NCI-H82 (cell line): ENCODE measurements at regions not wholly inside any gene's neighbourhood (a gene's known extent, or its start where the extent isn't known, plus 50 kb on each side); places are given as distances from the start of the nearest gene placed in this dataset.

Experiments used
- DNase-seq: peaks from one replicate; lab custom pipeline; 2025; lab: John Stamatoyannopoulos, UW

GRCh38 chr9:13896922-13897835 lies 416.8 kb downstream of the NFIB start:
- no peak for DNase-seq

DNA sequence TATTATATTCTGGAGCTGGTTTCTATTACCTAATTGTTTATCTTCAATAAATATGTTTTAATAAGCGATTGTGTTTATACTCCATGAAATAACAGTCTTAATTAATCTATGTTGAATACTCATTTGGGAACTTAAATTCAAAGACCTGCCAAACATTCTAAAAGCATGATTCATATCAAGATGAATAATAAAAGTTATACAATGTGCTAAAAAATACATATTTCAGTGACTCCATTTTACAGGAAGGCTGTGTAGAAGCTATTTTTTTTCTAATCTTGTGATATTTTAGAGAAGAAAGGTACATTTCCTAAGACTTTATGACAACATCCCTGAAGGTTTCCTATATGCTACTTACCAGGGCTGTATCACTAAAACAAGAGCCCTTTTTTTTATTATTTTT lies 417.9 kb downstream of the NFIB start:
- DNase-seq, result no peak

DNA sequence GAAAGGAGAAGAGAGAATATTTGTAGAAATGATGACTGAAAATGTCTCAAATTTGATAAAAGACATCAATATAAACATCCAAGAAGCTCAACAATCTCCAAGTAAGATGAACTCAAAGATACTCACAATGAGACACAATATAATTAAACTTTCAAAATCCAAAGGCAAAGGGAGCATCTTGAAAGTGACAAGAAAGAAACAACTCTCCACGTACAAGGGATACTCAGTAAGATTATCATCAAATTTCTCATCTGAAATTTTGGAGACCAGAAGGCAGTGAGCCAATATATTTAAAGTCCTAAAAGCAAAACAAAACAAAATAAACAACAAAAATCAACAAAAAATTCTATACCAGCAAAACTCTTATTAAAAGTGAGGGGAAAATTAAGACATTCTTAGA lies 428.7 kb downstream of the NFIB start:
- no peak for DNase-seq

DNA sequence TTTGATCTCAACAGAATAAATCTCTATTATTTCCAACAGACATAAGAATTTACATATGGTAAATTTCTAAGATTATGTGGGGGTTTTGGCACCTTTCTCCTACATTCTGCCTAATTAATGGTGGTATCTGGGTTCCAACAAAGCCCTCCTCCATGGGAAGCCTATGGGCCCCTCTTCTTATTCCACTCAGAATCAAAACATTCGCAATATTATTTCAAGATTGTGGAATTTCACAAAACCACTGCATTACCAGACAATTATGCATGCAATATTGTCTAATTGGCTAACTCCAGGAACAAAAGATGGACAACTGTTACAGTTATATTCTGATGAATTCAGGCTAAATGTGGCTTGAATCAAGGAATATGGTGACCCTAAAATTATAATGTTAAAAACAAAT lies 434.0 kb downstream of the NFIB start:
- no peak for DNase-seq

GRCh38 chr9:13879011-13879410 lies 434.9 kb downstream of the NFIB start:
- DNase-seq, result no peak

GRCh38 chr9:13878241-13878711 lies 435.7 kb downstream of the NFIB start:
- DNase-seq, result no peak

DNA sequence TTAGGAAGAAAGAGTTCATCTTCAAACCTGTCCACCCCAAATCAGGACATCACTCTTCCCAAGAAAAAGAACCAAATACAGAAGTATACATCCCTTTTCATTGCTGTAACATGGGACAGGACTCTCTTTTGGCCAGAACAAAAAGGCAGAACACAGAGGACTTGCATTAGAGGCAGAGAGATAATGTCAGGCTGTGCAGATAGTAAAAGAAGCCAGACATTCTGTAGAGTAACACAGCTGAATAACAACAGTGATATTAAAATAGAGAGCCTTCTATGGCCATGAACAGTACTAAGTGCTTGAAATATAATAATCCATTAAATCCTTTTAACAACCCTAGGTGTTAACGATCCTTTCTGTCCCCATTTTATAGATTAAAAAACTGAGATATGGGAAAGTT lies 437.2 kb downstream of the NFIB start:
- DNase-seq, result no peak

- DNase-seq, result no peak
Measured at GRCh38 chr9:13873203-13873602, 440.7 kb downstream of the NFIB start.

GRCh38 chr9:13868336-13868735 lies 445.6 kb downstream of the NFIB start:
- DNase-seq, result no peak

GRCh38 chr9:13865869-13866268 lies 448.1 kb downstream of the NFIB start:
- DNase-seq, result no peak

DNA sequence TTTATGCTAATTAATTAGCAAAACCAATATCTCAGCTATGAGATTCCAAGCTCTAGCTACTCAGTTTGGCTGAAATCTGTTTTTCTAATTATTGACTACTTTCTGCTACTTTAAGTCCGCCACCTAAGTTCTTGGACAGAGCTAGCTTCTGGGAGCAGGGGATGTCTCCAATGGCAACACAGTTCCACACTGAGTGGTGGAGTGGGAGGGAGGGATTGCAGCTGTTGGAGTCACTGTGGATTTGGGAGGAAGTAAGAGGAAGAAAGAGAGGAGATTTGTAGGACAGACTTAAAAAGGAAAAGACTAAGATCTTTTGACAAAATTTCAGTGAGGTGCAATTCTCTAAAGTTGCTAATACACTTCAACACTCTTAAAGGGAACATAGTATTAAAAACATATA lies 450.8 kb downstream of the NFIB start:
- peak; percentile 24 for DNase-seq

- no peak for DNase-seq
Measured at GRCh38 chr9:13862654-13863053, 451.3 kb downstream of the NFIB start.

DNA sequence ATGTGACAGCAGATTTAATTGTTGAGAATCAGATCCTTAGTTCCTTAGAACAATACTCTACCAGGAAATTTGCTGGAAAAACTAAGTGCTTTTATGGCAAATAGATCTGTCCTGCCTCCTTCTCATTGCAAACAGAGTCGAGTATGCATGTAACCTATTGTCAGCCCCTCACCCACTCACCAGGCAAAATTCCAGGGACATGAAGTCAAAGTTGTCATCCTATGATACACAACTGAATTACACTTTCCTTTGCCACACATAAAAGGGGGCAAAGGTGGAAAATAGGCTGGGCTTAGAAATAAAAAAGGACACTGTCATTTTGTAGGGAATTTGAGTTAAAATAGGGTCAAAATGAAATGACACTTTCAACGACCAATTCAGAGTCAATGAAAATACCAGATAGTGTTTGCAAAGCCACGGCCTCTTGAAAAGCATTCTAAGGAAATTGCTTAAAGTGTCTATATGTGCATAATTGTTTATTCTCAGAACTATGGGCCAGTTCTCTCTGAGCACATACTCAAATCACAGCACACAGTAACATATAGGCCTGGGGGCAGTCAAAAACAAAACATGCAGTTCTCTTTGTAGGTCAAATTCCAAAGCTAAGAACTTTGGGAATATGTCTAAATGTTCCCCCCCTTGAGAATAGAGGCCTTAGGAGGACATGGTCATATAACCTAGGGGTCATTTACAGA lies 452.8 kb downstream of the NFIB start:
- no peak for DNase-seq

DNA sequence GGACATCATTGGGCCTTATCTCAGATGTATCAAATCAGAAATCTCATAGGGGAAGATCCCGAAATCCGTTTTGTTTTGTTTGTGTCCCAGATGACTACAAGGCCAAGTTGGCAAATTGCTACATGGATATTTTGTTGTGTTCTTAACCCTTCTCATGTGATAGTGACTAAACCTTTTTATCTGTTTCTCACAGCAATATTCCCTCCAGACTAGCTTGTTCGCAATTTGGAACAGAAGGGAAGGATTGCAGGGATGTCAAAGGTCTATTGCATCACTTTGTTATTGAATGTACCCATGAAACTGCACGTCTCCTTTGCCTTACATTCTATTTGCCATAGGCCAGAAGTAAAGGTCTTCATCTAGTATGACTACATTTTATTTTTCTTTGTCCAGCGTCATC lies 453.9 kb downstream of the NFIB start:
- DNase-seq, result no peak

GRCh38 chr9:13857521-13857920 lies 456.4 kb downstream of the NFIB start:
- DNase-seq, result no peak

DNA sequence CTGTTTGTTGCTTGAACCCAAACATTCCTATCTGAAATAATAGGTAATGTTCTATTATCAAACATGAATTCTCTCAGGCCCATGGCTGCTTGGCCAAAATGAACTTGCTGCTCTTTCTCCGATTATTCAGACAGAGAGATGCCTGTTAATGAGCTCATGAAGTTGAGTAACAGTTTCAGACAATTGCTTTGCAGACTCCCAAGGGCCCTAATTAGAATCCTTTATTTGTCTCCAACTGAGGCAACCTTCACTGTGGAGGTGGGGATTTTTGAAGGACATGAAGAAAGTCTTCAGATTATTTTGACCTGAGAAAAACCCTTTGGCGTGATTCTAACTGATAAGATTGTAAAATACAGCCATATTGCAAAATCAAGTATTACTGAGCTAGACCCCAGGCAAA lies 466.7 kb downstream of the NFIB start:
- DNase-seq, result no peak

- DNase-seq, result no peak
Measured at GRCh38 chr9:13845460-13845859, 468.5 kb downstream of the NFIB start.

- no peak for DNase-seq
Measured at GRCh38 chr9:13841746-13842462, 472.0 kb downstream of the NFIB start.

GRCh38 chr9:13832446-13832845 lies 481.5 kb downstream of the NFIB start:
- DNase-seq, result no peak

DNA sequence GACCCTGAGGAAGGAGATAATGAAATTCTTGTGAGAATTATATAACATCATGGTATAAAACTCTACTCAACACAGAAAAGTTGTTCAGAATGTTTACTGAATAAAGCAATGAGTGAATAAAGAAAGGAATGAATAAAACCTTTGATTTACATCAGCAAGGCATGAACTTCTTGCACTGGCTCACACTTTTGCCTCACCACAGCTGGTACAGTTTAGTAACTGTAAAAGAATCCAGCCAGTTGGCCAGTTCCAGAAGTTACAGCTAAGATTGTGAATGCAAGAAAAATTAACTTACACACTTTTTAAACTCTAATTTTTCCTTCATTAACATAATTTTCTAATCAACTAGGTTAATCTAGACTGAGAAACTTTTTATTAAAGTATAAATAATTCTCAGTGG lies 490.9 kb downstream of the NFIB start:
- DNase-seq, result no peak

DNA sequence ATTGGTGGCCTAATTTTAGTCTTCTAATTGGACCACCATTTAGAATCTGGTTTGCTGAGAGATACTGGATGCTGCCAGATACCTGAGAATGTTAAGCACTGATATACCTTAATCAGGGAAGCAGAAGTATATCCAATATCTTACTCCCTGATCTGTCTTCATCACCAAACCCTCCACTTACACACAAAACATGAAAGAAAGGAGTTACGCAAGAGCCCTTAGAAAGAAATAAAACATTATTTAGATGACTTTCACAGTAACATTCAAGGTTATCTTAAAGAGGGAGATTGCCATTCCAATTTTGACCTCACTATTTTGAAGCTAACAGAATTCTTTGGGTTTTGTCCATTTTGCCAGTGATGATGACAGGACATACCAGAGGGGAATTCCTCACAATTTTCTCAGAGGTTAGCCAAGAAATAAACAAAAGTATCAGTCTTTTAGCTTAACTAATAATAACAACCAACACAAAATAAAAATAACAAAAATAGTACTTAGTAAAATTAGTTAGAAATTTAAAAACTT lies 496.1 kb downstream of the NFIB start:
- no peak for DNase-seq

DNA sequence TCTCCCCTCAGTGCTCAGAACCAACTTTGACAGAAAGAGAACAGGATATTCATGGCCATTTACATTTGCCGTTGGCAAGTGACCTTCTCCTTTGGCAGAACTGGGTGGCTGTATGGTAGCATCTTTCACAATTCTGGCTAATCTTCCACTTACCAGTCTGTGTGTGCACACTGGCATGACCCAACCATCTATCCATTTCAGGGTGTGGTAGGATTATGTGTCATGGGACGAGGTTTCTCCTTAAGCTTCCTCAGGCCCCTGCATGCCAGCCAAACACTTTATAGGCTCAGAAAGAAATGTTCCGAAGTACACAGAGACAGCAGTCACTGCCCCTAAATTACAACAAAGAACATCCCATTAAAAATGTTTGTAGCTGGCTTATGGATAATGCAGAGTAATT lies 497.1 kb downstream of the NFIB start:
- DNase-seq, result peak; percentile 56
